NCI-H2196 (cell line): ENCODE measurements at regions not wholly inside any gene's neighbourhood (a gene's known extent, or its start where the extent isn't known, plus 50 kb on each side); places are given as distances from the start of the nearest gene placed in this dataset.
"Not testable (repeated sequence)": the region's sequence is repeated elsewhere in the genome, so short reads cannot be mapped to it uniquely, and the experiment has no call there.

Experiments
- DNase-seq: peaks from one replicate; lab custom pipeline; 2025; ENCODE audit not compliant: unreplicated experiment; lab: John Stamatoyannopoulos, UW

- no peak for DNase-seq
Measured at GRCh38 chr16:17988839-17989238, 347.7 kb downstream of the NPIPA8 start.

GRCh38 chr16:17986991-17987390 is 349.5 kb downstream of the NPIPA8 start:
- no peak for DNase-seq

- no peak for DNase-seq
Measured at GRCh38 chr16:17984810-17985209, 351.7 kb downstream of the NPIPA8 start.

- no peak for DNase-seq
Measured at GRCh38 chr16:17983847-17984639, 352.5 kb downstream of the NPIPA8 start.

GRCh38 chr16:17983114-17983513 is 353.4 kb downstream of the NPIPA8 start:
- no peak for DNase-seq

GRCh38 chr16:17977260-17977659 is 359.3 kb downstream of the NPIPA8 start:
- no peak for DNase-seq

- DNase-seq = no peak
Measured at GRCh38 chr16:17972460-17972943, 364.0 kb downstream of the NPIPA8 start.

- DNase-seq = no peak
Measured at GRCh38 chr16:17970816-17971331, 365.7 kb downstream of the NPIPA8 start.

- DNase-seq = no peak
Measured at GRCh38 chr16:17970157-17970765, 366.3 kb downstream of the NPIPA8 start.

GRCh38 chr16:17965133-17965900 is 371.2 kb downstream of the NPIPA8 start:
- DNase-seq = no peak

GRCh38 chr16:17964196-17964595 is 372.3 kb downstream of the NPIPA8 start:
- DNase-seq = no peak

GRCh38 chr16:17963185-17963836 is 373.2 kb downstream of the NPIPA8 start:
- DNase-seq = no peak

- no peak for DNase-seq
Measured at GRCh38 chr16:17962726-17963125, 373.8 kb downstream of the NPIPA8 start.

GRCh38 chr16:17961822-17962221 is 374.7 kb downstream of the NPIPA8 start:
- not testable (repeated sequence) for DNase-seq

- no peak for DNase-seq
Measured at GRCh38 chr16:17951378-17951777, 385.2 kb downstream of the NPIPA8 start.

- no peak for DNase-seq
Measured at GRCh38 chr16:17949982-17950250, 386.6 kb downstream of the NPIPA8 start.

- DNase-seq = no peak
Measured at GRCh38 chr16:17949141-17949981, 387.2 kb downstream of the NPIPA8 start.

GRCh38 chr16:17947637-17948036 is 388.9 kb downstream of the NPIPA8 start:
- DNase-seq = no peak

- DNase-seq = no peak
Measured at GRCh38 chr16:17947165-17947564, 389.4 kb downstream of the NPIPA8 start.

GRCh38 chr16:17945080-17945601 is 391.4 kb downstream of the NPIPA8 start:
- DNase-seq = no peak
